ENCODE measurements at regions not wholly inside any gene's neighbourhood (a gene's known extent, or its start where the extent isn't known, plus 50 kb on each side); places are given as distances from the start of the nearest gene placed in this dataset.

DNA sequence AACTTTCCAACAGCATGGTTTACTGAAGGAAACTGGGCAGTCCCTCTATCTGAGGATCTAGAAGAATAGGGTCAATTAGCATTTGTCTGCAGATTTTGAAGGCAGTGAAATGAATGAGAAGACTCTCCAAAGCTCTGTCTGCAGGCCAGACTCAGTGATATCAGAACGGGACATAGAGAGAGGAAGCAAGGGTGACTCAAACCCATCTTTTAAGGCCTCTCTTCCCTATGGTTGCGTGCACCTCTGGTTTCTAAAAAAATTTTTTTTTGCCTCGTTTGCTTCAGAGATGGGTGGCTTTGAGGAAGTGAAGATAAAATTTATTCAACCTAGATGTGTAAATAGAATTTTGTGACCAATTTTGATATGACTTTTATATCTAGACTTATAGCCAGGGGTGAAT lies 71.9 kb upstream of the HOXC13 start:
- TF ChIP-seq, protein P1, sequence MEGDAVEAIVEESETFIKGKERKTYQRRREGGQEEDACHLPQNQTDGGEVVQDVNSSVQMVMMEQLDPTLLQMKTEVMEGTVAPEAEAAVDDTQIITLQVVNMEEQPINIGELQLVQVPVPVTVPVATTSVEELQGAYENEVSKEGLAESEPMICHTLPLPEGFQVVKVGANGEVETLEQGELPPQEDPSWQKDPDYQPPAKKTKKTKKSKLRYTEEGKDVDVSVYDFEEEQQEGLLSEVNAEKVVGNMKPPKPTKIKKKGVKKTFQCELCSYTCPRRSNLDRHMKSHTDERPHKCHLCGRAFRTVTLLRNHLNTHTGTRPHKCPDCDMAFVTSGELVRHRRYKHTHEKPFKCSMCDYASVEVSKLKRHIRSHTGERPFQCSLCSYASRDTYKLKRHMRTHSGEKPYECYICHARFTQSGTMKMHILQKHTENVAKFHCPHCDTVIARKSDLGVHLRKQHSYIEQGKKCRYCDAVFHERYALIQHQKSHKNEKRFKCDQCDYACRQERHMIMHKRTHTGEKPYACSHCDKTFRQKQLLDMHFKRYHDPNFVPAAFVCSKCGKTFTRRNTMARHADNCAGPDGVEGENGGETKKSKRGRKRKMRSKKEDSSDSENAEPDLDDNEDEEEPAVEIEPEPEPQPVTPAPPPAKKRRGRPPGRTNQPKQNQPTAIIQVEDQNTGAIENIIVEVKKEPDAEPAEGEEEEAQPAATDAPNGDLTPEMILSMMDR (IDR thresholded peaks at IDR 0.05; ENCODE audit: extremely low read depth in 1 of 2, insufficient read depth in 1 of 2, low read depth in 1 of 2, low read length in 2 of 2) = no peak
- no peak for TF ChIP-seq POLR2AphosphoS5 (IDR thresholded peaks at IDR 0.05; ENCODE audit: insufficient read depth, low read depth, low read length)
